HEK293T (cell line): ENCODE measurements at regions not wholly inside any gene's neighbourhood (a gene's known extent, or its start where the extent isn't known, plus 50 kb on each side); places are given as distances from the start of the nearest gene placed in this dataset.

Experiments used
- ARNT ChIP-seq: fragments of 450-650 bp; IDR thresholded peaks from 2 replicates; pipeline ENCODE4 v1.6.1; 2017; ENCODE audit warnings: mild to moderate bottlenecking
- ELF4 ChIP-seq: fragments of 450-650 bp; IDR thresholded peaks from 2 replicates; pipeline ENCODE4 v1.6.1; 2017; ENCODE audit warnings: antibody characterized with exemption
- FOXA1 ChIP-seq: fragments of 450-650 bp; IDR thresholded peaks from 2 replicates; pipeline ENCODE4 v1.6.1; 2016; ENCODE audit warnings: mild to moderate bottlenecking
- FOXK2 ChIP-seq: fragments of 450-650 bp; IDR thresholded peaks from 2 replicates; pipeline ENCODE4 v1.6.1; 2016; ENCODE audit warnings: mild to moderate bottlenecking
- HDGF ChIP-seq: fragments of 450-650 bp; IDR thresholded peaks from 2 replicates; pipeline ENCODE4 v1.6.1; 2017; ENCODE audit warnings: antibody characterized with exemption, borderline replicate concordance
- NFRKB ChIP-seq: fragments of 450-650 bp; IDR thresholded peaks from 2 replicates; pipeline ENCODE4 v1.6.1; 2016; ENCODE audit warnings: mild to moderate bottlenecking, moderate library complexity
- SUZ12 ChIP-seq: fragments of 450-650 bp; IDR thresholded peaks from 2 replicates; pipeline ENCODE4 v1.6.1; 2016; ENCODE audit warnings: mild to moderate bottlenecking
- TARDBP ChIP-seq: fragments of 450-650 bp; IDR thresholded peaks from 2 replicates; pipeline ENCODE4 v1.6.1; 2016

GRCh38 chr3:105938806-105939205 lies 70.0 kb upstream of the CBLB start:
- TF ChIP-seq FOXA1 (no peak), TARDBP (no peak), SUZ12 (no peak), FOXK2 (no peak), ELF4 (no peak), NFRKB (no peak), HDGF (no peak), ARNT (no peak)
